ENCODE measurements at regions not wholly inside any gene's neighbourhood (a gene's known extent, or its start where the extent isn't known, plus 50 kb on each side); places are given as distances from the start of the nearest gene placed in this dataset.

DNA sequence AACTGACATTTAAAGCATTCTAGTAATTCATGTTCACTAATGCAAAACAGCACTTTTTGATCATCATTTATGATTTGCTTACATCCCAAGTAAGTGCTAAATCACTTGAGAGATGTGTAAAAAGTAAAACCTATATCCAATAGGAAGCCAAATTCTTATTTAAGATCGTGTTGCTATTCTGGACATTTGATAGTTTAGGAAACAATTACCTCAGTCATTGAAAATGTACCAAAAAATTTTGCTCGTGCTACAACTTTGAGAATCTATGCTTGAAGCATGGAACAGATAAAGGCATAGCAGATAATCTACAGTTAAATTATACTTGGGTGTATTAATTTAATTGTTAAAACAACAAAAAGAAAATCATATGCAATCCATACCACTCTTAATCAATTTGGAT is 571.6 kb upstream of the NR2F2 start:
- no peak for TF ChIP-seq POLR2AphosphoS5 (IDR thresholded peaks at IDR 0.05; ENCODE audit: low read depth)
- TF ChIP-seq, protein P1, sequence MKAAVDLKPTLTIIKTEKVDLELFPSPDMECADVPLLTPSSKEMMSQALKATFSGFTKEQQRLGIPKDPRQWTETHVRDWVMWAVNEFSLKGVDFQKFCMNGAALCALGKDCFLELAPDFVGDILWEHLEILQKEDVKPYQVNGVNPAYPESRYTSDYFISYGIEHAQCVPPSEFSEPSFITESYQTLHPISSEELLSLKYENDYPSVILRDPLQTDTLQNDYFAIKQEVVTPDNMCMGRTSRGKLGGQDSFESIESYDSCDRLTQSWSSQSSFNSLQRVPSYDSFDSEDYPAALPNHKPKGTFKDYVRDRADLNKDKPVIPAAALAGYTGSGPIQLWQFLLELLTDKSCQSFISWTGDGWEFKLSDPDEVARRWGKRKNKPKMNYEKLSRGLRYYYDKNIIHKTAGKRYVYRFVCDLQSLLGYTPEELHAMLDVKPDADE (IDR thresholded peaks at IDR 0.05): no peak
- no peak for TF ChIP-seq CTCF (conservative IDR thresholded peaks at IDR 0.05; ENCODE audit: low read depth in 2 of 2)
- no peak for TF ChIP-seq EZH2 (IDR thresholded peaks at IDR 0.05; ENCODE audit: low read depth, unreplicated experiment)
- no peak for TF ChIP-seq EZH2phosphoT487 (IDR thresholded peaks at IDR 0.05; ENCODE audit: unreplicated experiment)
